KMS-11 (cell line): ENCODE measurements at regions not wholly inside any gene's neighbourhood (a gene's known extent, or its start where the extent isn't known, plus 50 kb on each side); places are given as distances from the start of the nearest gene placed in this dataset.

Experiments
- H2AFZ ChIP-seq: fragments of 200-600 bp; sonication (generic); 2 replicates; pipeline ENCODE4 v1.6.1; 2016; ENCODE audit warnings: antibody characterized with exemption, mixed run types, low read depth
- H3K27ac ChIP-seq: fragments of 200-600 bp; sonication (generic); 2 replicates; pipeline ENCODE4 v1.6.1; 2016; ENCODE audit warnings: mild to moderate bottlenecking, mixed run types
- H3K27me3 ChIP-seq: fragments of 200-600 bp; sonication (generic); 2 replicates; pipeline ENCODE4 v1.6.1; 2017; ENCODE audit warnings: mild to moderate bottlenecking, low read depth, mixed run types, moderate library complexity; ENCODE audit not compliant: insufficient read depth
- H3K36me3 ChIP-seq: fragments of 200-600 bp; sonication (generic); 2 replicates; pipeline ENCODE4 v1.6.1; 2017; ENCODE audit warnings: mild to moderate bottlenecking, mixed run types; ENCODE audit not compliant: insufficient read depth
- H3K4me1 ChIP-seq: fragments of 200-600 bp; sonication (generic); 2 replicates; pipeline ENCODE4 v1.6.1; 2016; ENCODE audit warnings: mild to moderate bottlenecking, low read depth, mixed run types; ENCODE audit not compliant: poor library complexity, severe bottlenecking
- H3K4me2 ChIP-seq: fragments of 200-600 bp; sonication (generic); 2 replicates; pipeline ENCODE4 v1.7.0; 2016; ENCODE audit warnings: mild to moderate bottlenecking, mixed run types
- H3K4me3 ChIP-seq: fragments of 200-600 bp; sonication (generic); IDR thresholded peaks from 2 replicates; pipeline ENCODE4 v1.6.1; 2017; ENCODE audit warnings: low read depth, low read length, mixed read lengths; ENCODE audit not compliant: insufficient read depth
- H3K79me2 ChIP-seq: fragments of 200-600 bp; sonication (generic); 2 replicates; pipeline ENCODE4 v1.6.1; 2016; ENCODE audit warnings: low read depth, mixed run types; ENCODE audit not compliant: insufficient read depth
- H3K9ac ChIP-seq: fragments of 200-600 bp; sonication (generic); 2 replicates; pipeline ENCODE4 v1.6.1; 2016; ENCODE audit warnings: mild to moderate bottlenecking, mixed run types
- H4K20me1 ChIP-seq: fragments of 200-600 bp; sonication (generic); 2 replicates; pipeline ENCODE4 v1.6.1; 2016; ENCODE audit warnings: mild to moderate bottlenecking, mixed run types; ENCODE audit not compliant: insufficient read depth
- CTCF ChIP-seq: fragments of 200-600 bp; sonication (generic); conservative IDR thresholded peaks from 2 replicates; pipeline ENCODE4 v1.6.1; 2017; ENCODE audit warnings: low read depth, mild to moderate bottlenecking, antibody characterized with exemption, low read length, moderate library complexity, mixed read lengths

- Histone ChIP-seq H3K27me3 (no peaks in the 10 kb centered on the region), H3K4me1 (peaks cover 55% of the 10 kb centered on the region), H3K27ac (peak overlapping the region; percentile 81; the same call in 1 of the 2 replicates), H3K4me3 (no peak overlapping the region), H4K20me1 (no peaks in the 10 kb centered on the region), H2AFZ (no peak overlapping the region), H3K4me2 (peak overlapping the region; percentile 68; the same call in 1 of the 2 replicates), H3K79me2 (no peaks in the 10 kb centered on the region), H3K9ac (no peak overlapping the region), H3K36me3 (no peaks in the 10 kb centered on the region; the same call in 1 of the 2 replicates)
- no peak for TF ChIP-seq CTCF
Observed at GRCh38 chr5:24065779-24066178, 558.4 kb downstream of the PRDM9 start.

- Histone ChIP-seq H2AFZ (no peak overlapping the region), H3K4me3 (no peak overlapping the region), H3K27ac (peak overlapping the region; percentile 81), H3K4me1 (peaks cover 43% of the 10 kb centered on the region), H4K20me1 (no peaks in the 10 kb centered on the region), H3K27me3 (no peaks in the 10 kb centered on the region), H3K79me2 (no peaks in the 10 kb centered on the region), H3K9ac (no peak overlapping the region), H3K4me2 (peak overlapping the region; percentile 68), H3K36me3 (no peaks in the 10 kb centered on the region; the same call in 1 of the 2 replicates)
- no peak for TF ChIP-seq CTCF
Observed at GRCh38 chr5:24067208-24067607, 559.8 kb downstream of the PRDM9 start.

GRCh38 chr5:24068524-24068923 lies 561.1 kb downstream of the PRDM9 start:
- no peak for TF ChIP-seq CTCF
- Histone ChIP-seq H3K4me2 (peak overlapping the region; percentile 68), H3K4me1 (peaks cover 43% of the 10 kb centered on the region), H3K27me3 (no peaks in the 10 kb centered on the region), H3K4me3 (no peak overlapping the region), H3K79me2 (no peaks in the 10 kb centered on the region), H3K9ac (no peak overlapping the region), H3K27ac (peak overlapping the region; percentile 81; the same call in 1 of the 2 replicates), H3K36me3 (no peaks in the 10 kb centered on the region; the same call in 1 of the 2 replicates), H2AFZ (peak overlapping the region; percentile 58; the same call in 1 of the 2 replicates), H4K20me1 (no peaks in the 10 kb centered on the region)

- Histone ChIP-seq H3K79me2 (no peaks in the 10 kb centered on the region), H3K4me1 (peaks cover 15% of the 10 kb centered on the region), H3K9ac (no peak overlapping the region), H3K4me3 (no peak overlapping the region), H3K4me2 (no peak overlapping the region), H3K27ac (no peak overlapping the region), H2AFZ (no peak overlapping the region), H3K27me3 (no peaks in the 10 kb centered on the region), H4K20me1 (no peaks in the 10 kb centered on the region), H3K36me3 (no peaks in the 10 kb centered on the region; the same call in 1 of the 2 replicates)
- TF ChIP-seq CTCF: no peak
Observed at GRCh38 chr5:24073107-24073506, 565.7 kb downstream of the PRDM9 start.
